Right hindlimb (tissue), 1 donor: ENCODE measurements at regions not wholly inside any gene's neighbourhood (a gene's known extent, or its start where the extent isn't known, plus 50 kb on each side); places are given as distances from the start of the nearest gene placed in this dataset.

Experiments
- DNase-seq: peaks from one replicate; pipeline ENCODE4 v3.0.0-alpha.2; 2018

DNA sequence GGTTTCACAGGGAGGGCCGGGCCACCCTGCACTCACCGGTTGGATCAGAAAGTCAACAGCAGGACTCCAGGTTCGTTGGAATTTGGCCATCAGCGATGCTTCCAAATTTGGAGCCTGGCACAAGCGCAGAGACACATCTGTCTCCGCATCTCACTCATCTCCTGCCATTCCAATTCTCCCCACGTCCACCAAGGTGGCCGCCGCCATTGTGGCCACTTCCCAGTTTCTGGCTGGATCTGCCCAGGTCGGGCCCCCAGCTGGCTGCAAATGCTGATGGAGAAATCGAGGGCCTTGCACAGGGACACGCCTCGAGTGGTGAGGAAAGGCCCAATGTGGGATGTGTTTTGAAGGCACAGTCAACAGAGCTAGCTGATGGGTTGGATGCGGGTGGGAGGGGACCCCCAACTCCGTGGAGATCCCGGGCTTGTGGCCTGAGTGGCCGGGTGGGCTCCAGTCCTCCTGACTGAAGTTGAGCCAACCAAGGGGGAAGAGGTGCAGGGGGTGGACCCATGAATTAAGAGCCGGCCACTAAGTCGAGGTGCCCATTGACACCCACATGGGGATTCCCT is 102.7 kb downstream of the CRYAA start:
- no peak for DNase-seq

DNA sequence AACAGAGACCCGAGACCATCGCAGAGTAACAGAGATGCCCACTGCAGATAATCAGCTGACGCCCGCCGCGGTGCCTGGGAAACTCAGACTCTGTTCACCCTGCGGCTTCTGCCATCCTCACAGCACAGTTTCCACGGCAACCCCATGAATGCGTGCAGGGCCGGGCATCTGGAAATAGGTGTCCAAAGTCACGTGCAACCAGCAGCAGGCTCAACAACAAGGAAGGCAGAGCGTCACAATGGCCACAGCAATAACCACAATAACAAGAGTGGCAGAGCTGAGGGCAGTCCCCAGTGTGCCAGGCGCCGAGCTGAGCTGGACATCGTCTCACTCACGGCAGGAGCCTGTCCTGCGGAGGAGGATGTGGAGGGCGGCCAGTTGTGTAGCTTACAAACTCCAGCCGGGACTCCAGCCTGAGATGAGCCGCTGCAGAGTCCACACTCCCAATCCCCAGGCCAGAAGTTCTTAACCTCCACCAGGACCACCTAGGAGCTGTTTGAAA is 102.0 kb downstream of the CRYAA start:
- no peak for DNase-seq

DNA sequence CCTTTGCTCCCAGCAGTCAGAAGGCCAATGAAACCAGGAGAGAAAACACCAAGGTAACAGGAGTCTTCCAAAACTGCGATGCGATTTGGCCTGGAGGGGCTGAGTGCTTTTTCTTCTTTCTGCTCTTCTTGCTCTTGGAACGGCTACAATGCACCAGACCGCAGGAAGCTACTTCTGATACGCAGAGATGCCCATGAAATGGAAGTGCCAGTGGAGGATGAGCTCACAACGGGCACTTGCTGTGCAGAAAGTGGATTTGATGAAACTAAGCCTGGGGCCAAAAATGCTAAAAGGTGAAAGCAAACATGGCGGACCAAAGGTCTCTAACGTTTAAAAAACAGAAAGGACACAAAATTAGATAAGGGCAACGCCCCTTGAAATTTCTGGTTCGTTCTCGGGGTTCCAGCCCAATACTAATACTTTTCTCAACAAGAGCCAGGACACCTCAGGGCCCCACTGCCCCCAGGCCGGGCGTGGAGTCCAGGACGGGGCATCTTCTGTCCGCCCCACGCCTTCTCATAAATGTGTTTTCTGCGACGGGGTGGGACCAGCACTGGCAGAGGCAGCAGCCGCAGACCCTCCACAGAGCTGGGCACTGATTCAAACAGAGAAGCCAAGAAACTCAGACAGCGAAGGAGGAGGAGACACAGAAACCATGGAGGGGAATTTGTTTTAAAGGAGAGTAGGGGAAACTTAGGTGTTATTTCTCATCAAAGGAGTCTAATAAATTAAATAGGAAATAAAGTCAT is 101.3 kb downstream of the CRYAA start:
- DNase-seq = peak; percentile 65

DNA sequence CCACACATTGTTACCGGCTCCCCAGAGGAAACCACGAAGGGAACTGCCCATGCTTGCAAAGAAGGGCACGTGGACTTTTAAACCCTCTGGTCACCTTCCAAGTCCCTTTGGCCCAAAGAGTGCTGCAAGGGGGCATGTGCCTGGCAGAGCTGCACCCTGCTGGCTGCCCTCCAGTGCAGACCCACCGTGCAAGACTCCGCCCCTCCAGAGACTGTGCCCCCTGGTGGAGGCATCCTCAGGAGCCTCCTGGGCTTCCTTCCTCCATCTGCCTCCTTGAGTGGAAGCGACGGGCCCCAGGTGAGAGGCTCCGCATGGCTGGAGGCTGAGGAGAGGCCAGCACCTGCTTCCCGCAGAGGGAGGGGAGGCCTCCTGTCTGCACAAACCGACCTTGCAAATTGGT is 100.6 kb downstream of the CRYAA start:
- DNase-seq = no peak

DNA sequence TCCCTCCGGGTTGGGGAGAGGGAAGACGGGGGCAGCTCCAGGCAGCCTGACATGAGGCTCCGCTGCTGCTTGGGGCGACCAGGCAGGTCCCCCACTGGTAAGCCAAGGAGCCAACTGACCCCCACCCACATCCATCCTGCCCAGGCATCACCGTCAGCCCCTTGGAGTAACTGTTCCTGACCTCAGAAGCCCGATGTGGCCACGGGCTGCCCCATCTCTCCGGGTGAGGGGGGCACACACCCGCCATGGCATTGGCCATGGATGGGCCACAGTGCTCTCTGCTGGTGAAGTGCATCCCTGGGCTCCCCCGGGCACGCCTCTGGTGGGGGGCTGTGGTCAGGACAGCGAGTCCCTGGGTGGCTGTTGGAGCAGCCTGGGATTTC is 100.0 kb downstream of the CRYAA start:
- DNase-seq = no peak

DNA sequence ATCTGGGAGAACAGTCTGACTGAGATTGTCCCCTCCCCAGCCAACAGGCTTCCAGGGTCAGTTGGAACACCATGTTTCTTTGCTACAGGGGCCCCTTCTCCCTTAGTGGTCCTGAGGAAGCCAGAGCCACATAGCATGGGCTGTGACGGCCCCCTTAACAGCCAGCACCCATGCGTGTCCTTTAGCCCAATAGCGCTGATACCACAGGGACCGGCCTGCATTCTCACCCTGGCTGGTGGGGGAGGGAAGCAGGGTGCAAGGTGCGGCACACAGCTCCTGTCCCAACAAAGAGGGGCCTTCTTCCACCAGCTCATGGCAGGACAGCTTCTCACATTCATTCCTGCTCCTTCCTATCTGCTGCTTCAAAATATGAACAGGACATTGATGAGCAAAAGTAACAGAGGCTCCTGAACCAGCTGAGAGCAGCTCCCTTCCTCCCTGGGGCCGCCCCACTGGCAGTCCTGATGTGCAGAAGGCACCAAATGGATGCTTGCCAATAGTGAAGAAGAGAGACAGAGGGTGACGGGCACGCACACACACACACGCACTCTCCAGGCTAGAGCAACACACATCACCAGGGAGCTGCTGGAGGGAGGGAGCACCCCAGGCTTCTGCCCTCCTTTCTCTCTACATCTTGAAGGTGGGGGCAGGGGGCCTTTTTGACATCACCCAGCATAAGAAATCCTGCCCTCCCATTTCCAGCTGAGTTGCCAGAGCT is 99.4 kb downstream of the CRYAA start:
- DNase-seq = no peak

DNA sequence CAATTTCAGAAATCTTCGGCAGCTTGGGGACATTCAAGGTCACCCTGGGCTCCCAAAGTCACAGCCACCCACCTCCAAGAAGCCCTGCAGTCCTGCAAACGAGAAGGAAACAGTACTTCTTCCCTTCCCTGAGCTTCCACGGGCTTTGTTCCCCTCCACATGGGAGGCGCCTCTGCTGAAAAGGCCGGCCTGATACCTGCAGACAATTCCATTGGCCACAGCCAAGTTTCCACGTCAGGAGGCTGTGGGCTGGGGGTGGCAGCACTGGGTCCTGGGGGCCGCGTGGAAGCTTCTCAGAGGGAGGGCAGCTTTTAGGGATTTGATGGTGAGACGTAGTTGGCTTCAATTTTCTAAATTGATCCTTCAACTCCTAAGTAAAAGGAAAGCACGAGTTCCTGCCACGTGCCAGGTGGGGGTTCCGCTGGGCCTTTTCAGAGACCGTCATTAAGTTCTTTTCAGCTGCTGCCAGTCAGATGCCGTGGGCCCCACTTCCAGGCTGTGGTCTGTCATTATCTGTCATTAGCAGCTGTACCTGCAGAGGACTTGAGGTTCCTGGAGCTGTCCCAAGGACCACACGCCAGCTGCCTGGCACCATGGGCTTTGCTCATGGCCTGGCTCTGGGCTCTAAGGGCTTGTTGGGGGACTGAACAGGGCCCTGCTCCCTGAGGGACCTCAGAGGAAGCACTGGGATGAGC is 98.7 kb downstream of the CRYAA start:
- no peak for DNase-seq

DNA sequence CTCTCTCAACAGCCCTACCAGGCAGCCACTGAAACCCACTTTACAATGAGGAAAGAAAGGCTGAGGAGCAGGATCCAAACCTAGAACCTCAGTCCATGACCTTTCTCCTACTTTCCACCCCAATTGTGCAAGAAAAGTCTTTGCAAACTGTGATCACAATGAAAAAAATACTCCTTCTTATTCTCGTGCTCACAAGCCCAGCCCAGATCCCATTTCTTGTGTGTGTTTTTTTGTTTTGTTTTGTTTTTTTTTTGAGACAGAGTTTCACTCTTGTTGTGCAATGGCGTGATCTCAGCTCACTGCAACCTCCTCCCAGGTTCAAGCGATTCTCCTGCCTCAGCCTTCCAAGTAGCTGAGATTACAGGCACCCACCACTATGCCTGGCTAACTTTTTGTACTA is 97.7 kb downstream of the CRYAA start:
- DNase-seq = no peak

DNA sequence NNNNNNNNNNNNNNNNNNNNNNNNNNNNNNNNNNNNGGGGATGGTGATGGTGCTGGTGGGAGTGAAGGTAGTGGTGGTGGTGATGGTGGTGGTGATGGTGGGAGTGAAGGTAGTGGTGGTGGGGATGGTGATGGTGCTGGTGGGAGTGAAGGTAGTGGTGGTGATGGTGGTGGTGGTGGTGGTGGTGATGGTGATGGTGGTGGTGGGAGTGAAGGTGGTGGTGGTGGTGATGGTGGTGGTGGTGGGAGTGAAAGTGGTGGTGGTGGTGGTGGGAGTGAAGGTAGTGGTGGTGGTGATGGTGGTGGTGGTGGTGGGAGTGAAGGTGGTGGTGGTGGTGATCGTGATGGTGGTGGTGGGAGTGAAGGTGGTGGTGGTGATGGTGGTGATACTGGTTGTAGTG is 93.6 kb downstream of the CRYAA start:
- DNase-seq = no peak
